Gastroesophageal sphincter (tissue), 4 donors: ENCODE measurements at regions not wholly inside any gene's neighbourhood (a gene's known extent, or its start where the extent isn't known, plus 50 kb on each side); places are given as distances from the start of the nearest gene placed in this dataset.

Experiments used
- ATAC-seq: fragments of 150-250 bp; one replicate; pipeline ENCODE4 v1.9.1; 2016; ENCODE audit warnings: mild to moderate bottlenecking, moderate library complexity
- H3K27ac ChIP-seq, 4 donors: fragments of 200-600 bp; sonication (generic) in 3 of 4; 1 replicate in 3 of 4; 2 replicates in 1 of 4; pipeline ENCODE4 v1.5.1; 2016 to 2019
- H3K27me3 ChIP-seq: fragments of 200-600 bp; sonication (generic); one replicate; pipeline ENCODE4 v1.5.1; 2019
- H3K36me3 ChIP-seq, 2 donors: fragments of 200-600 bp; sonication (generic); one replicate each; pipeline ENCODE4 v1.5.1; 2019; ENCODE audit warnings: control low read depth in 1 of 2
- H3K4me1 ChIP-seq, 3 donors: fragments of 200-600 bp; sonication (generic); 1 replicate in 2 of 3; 2 replicates in 1 of 3; pipeline ENCODE4 v1.5.1; 2016 to 2019; ENCODE audit warnings: control low read depth in 2 of 3
- H3K4me3 ChIP-seq, 2 donors: fragments of 200-600 bp; sonication (generic); one replicate each; pipeline ENCODE4 v1.5.1; 2019; ENCODE audit warnings: mild to moderate bottlenecking in 1 of 2, moderate library complexity in 1 of 2
- H3K9me3 ChIP-seq, 3 donors: fragments of 200-600 bp; sonication (generic); one replicate each; pipeline ENCODE4 v1.5.1; 2017 to 2019; ENCODE audit warnings: control low read depth in 2 of 3
- EP300 ChIP-seq: sonication (generic); formaldehyde crosslinking; IDR thresholded peaks from one replicate; pipeline ENCODE4 v1.6.1; 2017; ENCODE audit warnings: antibody characterized with exemption, mild to moderate bottlenecking
- POLR2A ChIP-seq, 2 donors: fragments of 450-650 bp; IDR thresholded peaks; one replicate each; pipeline ENCODE4 v1.6.1; 2017; ENCODE audit warnings: antibody characterized with exemption in 2 of 2, mild to moderate bottlenecking in 2 of 2, moderate library complexity in 1 of 2
- POLR2AphosphoS5 ChIP-seq: sonication (generic); formaldehyde crosslinking; IDR thresholded peaks from one replicate; pipeline ENCODE4 v1.6.1; 2017; ENCODE audit warnings: antibody characterized with exemption
- WGBS, 2 donors: methylation state at CpG; one replicate each; pipeline ENCODE4 v1.1.5; 2018; ENCODE audit warnings: low coverage in 1 of 2; 5-methylcytosine and 5-hydroxymethylcytosine counted together
- TF ChIP-seq, protein P1 (sequence below), 4 experiments: fragments of 200-600 bp in 2 of 4; fragments of 450-650 bp in 2 of 4; sonication (generic) in 1 of 4; IDR thresholded peaks; one replicate each; pipeline ENCODE4 v1.5.1; 2017 to 2019; ENCODE audit warnings: antibody characterized with exemption in 4 of 4, mild to moderate bottlenecking in 2 of 4, moderate library complexity in 2 of 4

DNA sequence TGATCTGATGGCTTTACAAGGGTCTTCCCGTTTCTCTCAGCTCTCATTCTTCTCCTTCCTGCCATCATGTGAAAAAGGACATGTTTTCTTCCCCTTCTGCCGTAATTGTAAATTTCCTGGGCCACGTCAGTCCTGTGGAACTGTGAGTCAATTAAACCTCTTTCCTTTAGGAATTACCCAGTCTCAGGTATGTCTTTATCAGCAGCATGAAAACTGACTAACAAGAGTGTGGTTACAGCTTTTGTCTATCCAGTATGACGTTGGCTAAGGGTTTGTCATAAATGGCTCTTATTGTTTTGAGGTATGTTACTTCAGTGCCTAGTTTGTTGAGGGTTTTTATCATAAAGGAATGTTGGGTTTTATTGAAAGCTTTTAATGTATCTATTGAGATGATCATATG lies 501.6 kb downstream of the CAAP1 start:
- no peaks in the 10 kb centered on the region for H3K36me3 ChIP-seq
- no peaks in the 10 kb centered on the region for H3K27me3 ChIP-seq
- peaks cover 0 to 12% (median 0%) of the 10 kb centered on the region in 3 donors for H3K9me3 ChIP-seq
- H3K27ac ChIP-seq: no peak overlapping the region
- H3K4me1 ChIP-seq: no peaks in the 10 kb centered on the region
- TF ChIP-seq EP300: no peak
- no peak for TF ChIP-seq POLR2AphosphoS5
- TF ChIP-seq, protein P1, sequence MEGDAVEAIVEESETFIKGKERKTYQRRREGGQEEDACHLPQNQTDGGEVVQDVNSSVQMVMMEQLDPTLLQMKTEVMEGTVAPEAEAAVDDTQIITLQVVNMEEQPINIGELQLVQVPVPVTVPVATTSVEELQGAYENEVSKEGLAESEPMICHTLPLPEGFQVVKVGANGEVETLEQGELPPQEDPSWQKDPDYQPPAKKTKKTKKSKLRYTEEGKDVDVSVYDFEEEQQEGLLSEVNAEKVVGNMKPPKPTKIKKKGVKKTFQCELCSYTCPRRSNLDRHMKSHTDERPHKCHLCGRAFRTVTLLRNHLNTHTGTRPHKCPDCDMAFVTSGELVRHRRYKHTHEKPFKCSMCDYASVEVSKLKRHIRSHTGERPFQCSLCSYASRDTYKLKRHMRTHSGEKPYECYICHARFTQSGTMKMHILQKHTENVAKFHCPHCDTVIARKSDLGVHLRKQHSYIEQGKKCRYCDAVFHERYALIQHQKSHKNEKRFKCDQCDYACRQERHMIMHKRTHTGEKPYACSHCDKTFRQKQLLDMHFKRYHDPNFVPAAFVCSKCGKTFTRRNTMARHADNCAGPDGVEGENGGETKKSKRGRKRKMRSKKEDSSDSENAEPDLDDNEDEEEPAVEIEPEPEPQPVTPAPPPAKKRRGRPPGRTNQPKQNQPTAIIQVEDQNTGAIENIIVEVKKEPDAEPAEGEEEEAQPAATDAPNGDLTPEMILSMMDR (IDR thresholded peaks at IDR 0.05): no peak
- TF ChIP-seq POLR2A (IDR thresholded peaks at IDR 0.05): no peak
- no peak overlapping the region for H3K4me3 ChIP-seq
- ATAC-seq: no peak
- 70 to 79% methylated on average over 2 to 4 of the region's 4 CpGs for WGBS, 2 donors

DNA sequence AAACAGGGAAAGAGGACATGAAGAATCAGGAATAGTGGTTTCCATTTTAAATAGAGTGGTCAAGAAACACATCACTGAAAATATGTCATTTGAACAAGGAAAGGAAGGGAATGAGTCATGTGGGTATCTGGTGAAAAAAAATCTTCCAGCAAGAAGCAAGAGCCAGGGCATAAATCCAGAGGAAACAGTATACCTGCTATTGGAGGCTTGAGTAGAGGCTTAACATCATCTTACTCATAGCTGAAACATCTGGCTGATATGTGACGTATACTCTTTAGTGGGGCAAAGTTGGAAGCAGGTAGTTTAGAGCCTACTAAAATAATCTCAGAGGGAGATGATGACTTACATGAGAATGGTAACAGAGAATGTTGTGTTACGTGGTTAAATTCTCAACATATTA lies 517.2 kb downstream of the CAAP1 start:
- Histone ChIP-seq H3K27me3 (no peaks in the 10 kb centered on the region), H3K4me1 (no peaks in the 10 kb centered on the region), H3K36me3 (no peaks in the 10 kb centered on the region), H3K9me3 (no peaks in the 10 kb centered on the region), H3K4me3 (no peak overlapping the region), H3K27ac (no peak overlapping the region)
- TF ChIP-seq POLR2A (IDR thresholded peaks at IDR 0.05) (no peak), POLR2AphosphoS5 (no peak), EP300 (no peak)
- TF ChIP-seq, protein P1 (IDR thresholded peaks at IDR 0.05): no peak
- no peak for ATAC-seq
- WGBS, 2 donors: 79% methylated on average over 2 of the region's 2 CpGs; no CpG with 5 or more reads in 1 of the 2 donors

DNA sequence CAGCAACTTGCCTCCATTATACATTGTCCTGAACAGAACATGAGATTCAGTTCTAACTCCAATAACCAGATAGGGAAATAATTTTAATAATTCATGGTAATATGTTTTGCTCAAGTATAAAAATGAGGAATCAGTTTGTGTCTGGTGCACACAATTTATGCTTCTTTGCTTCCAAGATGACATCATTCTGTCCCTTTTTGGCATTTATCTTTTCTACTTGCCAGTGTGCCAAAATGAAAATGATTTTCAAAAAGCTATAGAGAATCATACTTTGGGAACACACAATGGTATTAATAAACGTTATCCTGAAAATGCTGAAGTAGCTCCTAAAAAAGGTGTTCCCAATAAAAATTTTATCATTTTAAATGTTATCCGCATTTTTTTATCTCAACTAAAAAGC lies 519.0 kb downstream of the CAAP1 start:
- TF ChIP-seq POLR2A (IDR thresholded peaks at IDR 0.05) (no peak), EP300 (no peak), POLR2AphosphoS5 (no peak)
- TF ChIP-seq, protein P1 (IDR thresholded peaks at IDR 0.05): no peak
- H3K9me3 ChIP-seq: no peaks in the 10 kb centered on the region
- H3K4me3 ChIP-seq: no peak overlapping the region
- no peaks in the 10 kb centered on the region for H3K27me3 ChIP-seq
- no peaks in the 10 kb centered on the region for H3K4me1 ChIP-seq
- no peak overlapping the region for H3K27ac ChIP-seq
- no peaks in the 10 kb centered on the region for H3K36me3 ChIP-seq
- 91 to 93% methylated on average over 2 of the region's 2 CpGs for WGBS, 2 donors
- no peak for ATAC-seq

DNA sequence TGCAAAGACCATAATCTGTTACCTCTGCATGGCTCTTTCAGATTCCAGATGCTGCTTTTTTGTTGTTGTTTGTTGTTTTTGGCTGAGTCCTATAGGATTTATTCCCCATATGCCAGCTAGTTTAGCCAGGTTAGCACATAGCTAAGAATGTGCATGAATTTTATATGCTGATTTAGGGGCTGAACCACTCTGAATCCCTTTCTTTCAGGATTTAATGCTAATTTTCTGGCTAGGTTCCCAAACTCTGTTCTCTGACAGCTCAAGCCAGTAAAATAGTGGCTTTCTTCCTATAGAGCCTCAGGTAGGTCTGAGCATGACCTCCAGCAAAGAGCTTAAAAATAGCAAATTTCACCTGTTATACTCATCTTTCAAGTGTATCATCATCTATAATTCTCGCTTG lies 521.4 kb downstream of the CAAP1 start:
- H3K9me3 ChIP-seq: no peaks in the 10 kb centered on the region
- H3K4me3 ChIP-seq: no peak overlapping the region
- no peak for TF ChIP-seq POLR2A (IDR thresholded peaks at IDR 0.05)
- TF ChIP-seq EP300: no peak
- no peak for TF ChIP-seq POLR2AphosphoS5
- TF ChIP-seq, protein P1 (IDR thresholded peaks at IDR 0.05): no peak
- H3K4me1 ChIP-seq: no peaks in the 10 kb centered on the region
- WGBS, 2 donors: 75 to 100% methylated on average over 1 of the region's 1 CpG
- H3K27ac ChIP-seq: no peak overlapping the region
- no peak for ATAC-seq
- H3K27me3 ChIP-seq: no peaks in the 10 kb centered on the region
- H3K36me3 ChIP-seq: no peaks in the 10 kb centered on the region

DNA sequence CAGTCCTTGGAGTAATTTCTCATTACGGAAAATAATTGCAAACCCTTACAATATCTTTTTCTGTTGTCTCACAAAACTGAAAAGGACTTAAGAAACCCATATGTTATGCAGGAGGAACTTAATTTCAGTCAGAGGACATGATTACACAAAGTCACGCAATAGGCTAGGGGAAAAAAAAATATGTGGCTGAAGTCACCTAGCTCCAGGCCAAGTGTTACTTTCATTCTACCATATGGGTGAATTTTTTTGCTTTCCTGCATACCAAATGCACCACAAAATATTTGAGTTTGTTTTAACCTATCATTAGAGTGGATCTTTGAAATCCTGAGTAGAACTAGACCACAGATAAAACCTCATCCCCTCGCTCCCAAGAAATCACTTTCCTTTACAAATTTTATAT lies 523.5 kb downstream of the CAAP1 start:
- WGBS, 2 donors: 89 to 96% methylated on average over 2 to 3 of the region's 3 CpGs
- no peaks in the 10 kb centered on the region for H3K9me3 ChIP-seq
- no peaks in the 10 kb centered on the region for H3K36me3 ChIP-seq
- H3K4me3 ChIP-seq: no peak overlapping the region
- no peaks in the 10 kb centered on the region for H3K27me3 ChIP-seq
- TF ChIP-seq, protein P1 (IDR thresholded peaks at IDR 0.05): no peak
- TF ChIP-seq POLR2AphosphoS5: no peak
- no peak overlapping the region for H3K27ac ChIP-seq
- no peak for ATAC-seq
- no peaks in the 10 kb centered on the region for H3K4me1 ChIP-seq
